A673 (cell line): ENCODE measurements at regions not wholly inside any gene's neighbourhood (a gene's known extent, or its start where the extent isn't known, plus 50 kb on each side); places are given as distances from the start of the nearest gene placed in this dataset.

ENCODE experiments used
- BruUV-seq: library from RNA; stranded (reverse); fragments of 400-500 nt; replicated peaks from 2 replicates; lab custom pipeline; 2021; lab: Mats Ljungman, UMichigan
- CTCF ChIA-PET: fragments of 300-600 bp; sonication (Branson Sonifier 250); formaldehyde crosslinking; loops from one replicate; lab custom pipeline; 2022; ENCODE audit warnings: antibody characterized with exemption; lab: Charles Lee
- POLR2A ChIA-PET: fragments of 300-600 bp; sonication (Branson Sonifier 250); formaldehyde crosslinking; loops from one replicate; lab custom pipeline; 2022; ENCODE audit warnings: antibody characterized with exemption; ENCODE audit not compliant: low non-redundant PET; lab: Charles Lee
- DNase-seq: peaks from one replicate; pipeline ENCODE4 v3.0.0-alpha.2; 2015; ENCODE audit warnings: low spot score
- H3K27ac ChIP-seq: fragments of 200-600 bp; sonication (generic); 2 replicates; pipeline ENCODE4 v1.5.1; 2016; ENCODE audit warnings: mixed run types, low read depth, mild to moderate bottlenecking, mixed read lengths, antibody characterized with exemption, low read length; ENCODE audit not compliant: poor library complexity, severe bottlenecking
- H3K27me3 ChIP-seq: fragments of 200-600 bp; sonication (generic); replicated peaks from 2 replicates; pipeline ENCODE4 v1.6.1; 2017; ENCODE audit warnings: mixed run types, low read depth, mild to moderate bottlenecking, mixed read lengths, antibody characterized with exemption, low read length; ENCODE audit not compliant: insufficient read depth, poor library complexity
- H3K36me3 ChIP-seq: fragments of 200-600 bp; sonication (generic); 2 replicates; pipeline ENCODE4 v1.6.1; 2016; ENCODE audit warnings: mixed run types, mild to moderate bottlenecking, mixed read lengths, antibody characterized with exemption, low read length; ENCODE audit not compliant: insufficient read depth, poor library complexity, severe bottlenecking
- H3K4me1 ChIP-seq: fragments of 200-600 bp; sonication (generic); 2 replicates; pipeline ENCODE4 v1.6.1; 2017; ENCODE audit warnings: mixed run types, mild to moderate bottlenecking, mixed read lengths, antibody characterized with exemption, low read length; ENCODE audit not compliant: insufficient read depth, poor library complexity, severe bottlenecking
- H3K4me3 ChIP-seq: fragments of 200-600 bp; sonication (generic); 2 replicates; pipeline ENCODE4 v1.5.1; 2016; ENCODE audit warnings: low read depth, mixed run types, mild to moderate bottlenecking, mixed read lengths, low read length; ENCODE audit not compliant: poor library complexity, severe bottlenecking
- H3K9me3 ChIP-seq: fragments of 200-600 bp; sonication (generic); 2 replicates; pipeline ENCODE4 v1.6.1; 2016; ENCODE audit warnings: mixed run types, low read depth, mild to moderate bottlenecking, mixed read lengths, antibody characterized with exemption, low read length; ENCODE audit not compliant: poor library complexity, severe bottlenecking
- EZH2 ChIP-seq: fragments of 200-600 bp; sonication (generic); IDR thresholded peaks from 2 replicates; pipeline ENCODE4 v1.6.1; 2017; ENCODE audit warnings: borderline replicate concordance, low read depth, mild to moderate bottlenecking, mixed read lengths, antibody characterized with exemption, low read length; ENCODE audit not compliant: poor library complexity, severe bottlenecking
- intact Hi-C: fragments of 100-400 bp; cut with micrococcal nuclease; formaldehyde crosslinking; loops from one replicate; pipeline ENCODE4 v1.10.0; 2022; ENCODE audit not compliant: unreplicated experiment
- TF ChIP-seq, protein P1 (sequence below): fragments of 300-800, 200-600 bp; sonication (generic); conservative IDR thresholded peaks from 2 replicates; pipeline ENCODE4 v1.5.1; 2017; ENCODE audit warnings: low read depth, mild to moderate bottlenecking, antibody characterized with exemption, low read length, moderate library complexity, mixed read lengths

DNA sequence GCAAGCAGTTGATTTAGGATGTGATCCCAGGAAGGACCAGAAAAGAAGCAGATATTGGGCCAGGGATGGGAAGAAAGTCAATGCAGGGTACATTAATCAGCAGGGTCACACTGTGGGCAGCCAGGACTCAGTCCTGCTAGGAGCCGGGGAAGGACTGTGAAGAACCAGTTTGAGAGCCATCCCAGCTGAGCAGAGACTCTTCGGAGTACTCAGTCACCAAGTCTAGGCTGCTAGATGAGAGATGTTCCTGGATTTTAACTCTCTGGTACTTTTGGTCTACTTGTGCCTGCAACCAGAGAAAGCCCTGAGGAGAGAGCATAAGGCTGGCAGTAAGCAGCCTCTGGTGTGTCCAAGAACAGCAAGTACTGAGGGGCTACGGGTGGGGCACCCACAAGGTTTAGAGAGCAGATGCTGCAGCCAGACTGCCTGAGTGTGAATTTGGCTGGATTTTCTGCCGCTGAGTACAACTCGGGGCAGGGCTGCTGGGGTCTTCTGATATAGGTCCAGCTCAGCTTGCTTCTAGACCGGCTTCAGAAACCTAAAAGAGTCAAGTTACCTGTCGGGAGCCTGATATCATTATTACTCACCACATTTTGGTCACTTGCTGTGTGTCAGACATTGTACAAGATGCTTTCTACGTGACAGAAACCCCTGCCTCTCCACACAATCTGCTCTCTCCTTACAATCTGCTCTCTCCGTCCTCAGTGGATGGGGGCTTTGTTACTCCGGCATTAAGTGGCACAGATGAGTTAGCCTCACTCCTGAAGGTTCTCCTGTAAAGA, 250.2 kb upstream of the GAS1 start:
- Histone ChIP-seq H3K9me3 (no peaks in the 10 kb centered on the region), H3K36me3 (no peaks in the 10 kb centered on the region), H3K27me3 (no peaks in the 10 kb centered on the region), H3K4me1 (peaks cover 11% of the 10 kb centered on the region), H3K27ac (no peak overlapping the region), H3K4me3 (no peak overlapping the region)
- TF ChIP-seq EZH2, result no peak
- TF ChIP-seq, protein P1, sequence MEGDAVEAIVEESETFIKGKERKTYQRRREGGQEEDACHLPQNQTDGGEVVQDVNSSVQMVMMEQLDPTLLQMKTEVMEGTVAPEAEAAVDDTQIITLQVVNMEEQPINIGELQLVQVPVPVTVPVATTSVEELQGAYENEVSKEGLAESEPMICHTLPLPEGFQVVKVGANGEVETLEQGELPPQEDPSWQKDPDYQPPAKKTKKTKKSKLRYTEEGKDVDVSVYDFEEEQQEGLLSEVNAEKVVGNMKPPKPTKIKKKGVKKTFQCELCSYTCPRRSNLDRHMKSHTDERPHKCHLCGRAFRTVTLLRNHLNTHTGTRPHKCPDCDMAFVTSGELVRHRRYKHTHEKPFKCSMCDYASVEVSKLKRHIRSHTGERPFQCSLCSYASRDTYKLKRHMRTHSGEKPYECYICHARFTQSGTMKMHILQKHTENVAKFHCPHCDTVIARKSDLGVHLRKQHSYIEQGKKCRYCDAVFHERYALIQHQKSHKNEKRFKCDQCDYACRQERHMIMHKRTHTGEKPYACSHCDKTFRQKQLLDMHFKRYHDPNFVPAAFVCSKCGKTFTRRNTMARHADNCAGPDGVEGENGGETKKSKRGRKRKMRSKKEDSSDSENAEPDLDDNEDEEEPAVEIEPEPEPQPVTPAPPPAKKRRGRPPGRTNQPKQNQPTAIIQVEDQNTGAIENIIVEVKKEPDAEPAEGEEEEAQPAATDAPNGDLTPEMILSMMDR, result no peak
- ChIA-PET POLR2A (no interaction called here), CTCF (no interaction called here)
- intact Hi-C loops, result no loop called here
- DNase-seq, result no peak
- no TSS peak for BruUV-seq

DNA sequence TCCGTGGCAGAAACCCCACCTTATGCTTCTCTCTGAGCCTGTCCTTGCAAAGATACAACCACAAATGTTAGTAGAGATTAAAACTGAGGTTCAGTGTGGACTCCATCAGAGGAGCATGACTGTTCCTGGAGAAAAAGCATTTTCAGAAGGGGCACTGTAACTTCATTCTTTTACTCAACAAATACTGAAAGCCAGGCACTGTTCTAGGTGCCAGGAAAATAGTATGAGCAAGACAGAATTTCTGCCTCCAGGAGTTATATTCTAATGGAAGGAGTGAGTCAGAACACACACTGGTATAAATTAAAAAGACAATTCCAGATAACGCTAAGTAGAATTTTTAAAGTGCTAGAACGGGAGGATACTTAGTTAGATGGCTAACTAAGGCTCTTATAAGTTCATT, 251.4 kb upstream of the GAS1 start:
- Histone ChIP-seq H3K4me1 (peaks cover 11% of the 10 kb centered on the region), H3K27ac (no peak overlapping the region), H3K36me3 (no peaks in the 10 kb centered on the region), H3K27me3 (no peaks in the 10 kb centered on the region), H3K4me3 (no peak overlapping the region), H3K9me3 (no peaks in the 10 kb centered on the region)
- intact Hi-C loops, result no loop called here
- no peak for DNase-seq
- POLR2A ChIA-PET, result no interaction called here
- CTCF ChIA-PET, result no interaction called here
- TF ChIP-seq, protein P1, result no peak
- no peak for TF ChIP-seq EZH2
- no TSS peak for BruUV-seq

DNA sequence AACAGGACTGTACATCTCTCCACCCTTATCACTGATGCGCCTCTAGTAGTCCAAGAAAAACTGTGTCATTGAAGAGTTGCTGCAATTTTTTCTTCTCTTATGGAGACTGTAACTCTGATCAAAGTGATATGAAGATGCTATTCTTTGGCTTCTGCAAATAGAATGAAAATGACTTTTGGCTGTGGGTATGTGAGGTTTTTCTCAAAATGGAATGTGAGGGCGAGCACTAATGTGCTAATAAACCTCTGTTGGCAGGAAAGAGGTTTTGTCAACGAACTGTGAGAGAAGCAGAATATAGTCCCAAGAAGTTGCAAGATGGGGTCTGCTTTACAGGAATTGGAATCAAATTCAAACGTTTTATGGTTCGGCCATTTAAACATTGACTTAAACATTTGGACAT, 252.0 kb upstream of the GAS1 start:
- TF ChIP-seq, protein P1, result no peak
- no peak for TF ChIP-seq EZH2
- intact Hi-C loops, result no loop called here
- Histone ChIP-seq H3K4me3 (no peak overlapping the region), H3K4me1 (peaks cover 11% of the 10 kb centered on the region), H3K27ac (no peak overlapping the region), H3K9me3 (no peaks in the 10 kb centered on the region), H3K27me3 (no peaks in the 10 kb centered on the region), H3K36me3 (no peaks in the 10 kb centered on the region)
- CTCF ChIA-PET, result no interaction called here
- no peak for DNase-seq
- BruUV-seq, result no TSS peak
- POLR2A ChIA-PET, result no interaction called here
